ENCODE measurements at regions not wholly inside any gene's neighbourhood (a gene's known extent, or its start where the extent isn't known, plus 50 kb on each side); places are given as distances from the start of the nearest gene placed in this dataset.

GRCh38 chr10:8568401-8568800 is 513.9 kb downstream of the GATA3 start:
- no peak overlapping the region for H3K4me3 ChIP-seq
- H3K27me3 ChIP-seq (ENCODE audit: low read depth): no peaks in the 10 kb centered on the region
- TF ChIP-seq, protein P1, sequence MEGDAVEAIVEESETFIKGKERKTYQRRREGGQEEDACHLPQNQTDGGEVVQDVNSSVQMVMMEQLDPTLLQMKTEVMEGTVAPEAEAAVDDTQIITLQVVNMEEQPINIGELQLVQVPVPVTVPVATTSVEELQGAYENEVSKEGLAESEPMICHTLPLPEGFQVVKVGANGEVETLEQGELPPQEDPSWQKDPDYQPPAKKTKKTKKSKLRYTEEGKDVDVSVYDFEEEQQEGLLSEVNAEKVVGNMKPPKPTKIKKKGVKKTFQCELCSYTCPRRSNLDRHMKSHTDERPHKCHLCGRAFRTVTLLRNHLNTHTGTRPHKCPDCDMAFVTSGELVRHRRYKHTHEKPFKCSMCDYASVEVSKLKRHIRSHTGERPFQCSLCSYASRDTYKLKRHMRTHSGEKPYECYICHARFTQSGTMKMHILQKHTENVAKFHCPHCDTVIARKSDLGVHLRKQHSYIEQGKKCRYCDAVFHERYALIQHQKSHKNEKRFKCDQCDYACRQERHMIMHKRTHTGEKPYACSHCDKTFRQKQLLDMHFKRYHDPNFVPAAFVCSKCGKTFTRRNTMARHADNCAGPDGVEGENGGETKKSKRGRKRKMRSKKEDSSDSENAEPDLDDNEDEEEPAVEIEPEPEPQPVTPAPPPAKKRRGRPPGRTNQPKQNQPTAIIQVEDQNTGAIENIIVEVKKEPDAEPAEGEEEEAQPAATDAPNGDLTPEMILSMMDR (IDR thresholded peaks at IDR 0.05): no peak
- H3K4me1 ChIP-seq: no peaks in the 10 kb centered on the region
- intact Hi-C loops (cut with DNase I): no loop called here
- ATAC-seq: no peak
- no peaks in the 10 kb centered on the region for H3K36me3 ChIP-seq
- DNase-seq: no peak
- H3K27ac ChIP-seq: no peak overlapping the region
- no peaks in the 10 kb centered on the region for H3K9me3 ChIP-seq

DNA sequence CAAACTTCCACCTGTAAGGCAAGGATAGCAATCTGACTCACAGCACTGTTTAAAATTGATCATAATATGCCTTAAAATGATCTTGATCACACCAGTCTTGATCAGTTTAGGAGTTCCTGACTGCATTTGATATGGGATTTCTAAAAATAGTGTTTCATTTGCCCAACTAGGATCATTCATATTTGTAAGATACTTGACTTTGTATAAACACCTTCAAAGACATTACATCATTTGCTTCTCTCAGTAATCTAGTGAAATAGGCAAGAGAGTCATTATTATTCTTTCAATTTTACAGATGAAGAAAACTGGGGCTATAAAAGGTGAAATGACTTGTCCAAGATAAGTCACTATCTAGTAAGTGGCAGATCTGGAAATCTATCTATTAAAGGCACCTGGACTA is 521.1 kb downstream of the GATA3 start:
- TF ChIP-seq, protein P1 (IDR thresholded peaks at IDR 0.05): no peak
- intact Hi-C loops (cut with DNase I): no loop called here
- Histone ChIP-seq H3K9me3 (no peaks in the 10 kb centered on the region), H3K4me1 (no peaks in the 10 kb centered on the region), H3K27ac (no peak overlapping the region), H3K27me3 (ENCODE audit: low read depth) (no peaks in the 10 kb centered on the region), H3K4me3 (no peak overlapping the region), H3K36me3 (no peaks in the 10 kb centered on the region)
- no peak for DNase-seq
- ATAC-seq: no peak

DNA sequence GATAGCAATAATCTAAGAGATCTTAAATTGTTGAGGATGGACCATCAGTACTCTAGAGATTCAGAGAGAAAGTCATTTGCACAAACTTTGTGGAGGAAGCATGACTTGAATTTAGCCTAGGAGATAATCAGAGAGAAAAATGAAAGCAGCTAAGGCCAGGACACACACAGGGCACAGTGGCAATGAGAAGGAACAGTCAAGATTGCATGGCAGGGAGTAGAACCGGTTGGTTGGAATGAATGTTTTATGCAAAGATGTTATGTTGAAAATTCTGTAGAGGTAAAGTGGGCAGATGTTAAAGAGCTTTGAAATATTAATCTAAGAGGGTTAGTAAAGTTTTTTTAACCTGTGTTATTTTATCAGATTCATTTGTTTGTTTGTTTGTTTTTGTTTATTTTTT is 521.8 kb downstream of the GATA3 start:
- ATAC-seq (no peak), DNase-seq (no peak)
- Histone ChIP-seq H3K9me3 (no peaks in the 10 kb centered on the region), H3K4me3 (no peak overlapping the region), H3K27me3 (ENCODE audit: low read depth) (no peaks in the 10 kb centered on the region), H3K4me1 (no peaks in the 10 kb centered on the region), H3K27ac (no peak overlapping the region), H3K36me3 (no peaks in the 10 kb centered on the region)
- intact Hi-C loops (cut with DNase I): no loop called here
- TF ChIP-seq, protein P1 (IDR thresholded peaks at IDR 0.05): no peak

DNA sequence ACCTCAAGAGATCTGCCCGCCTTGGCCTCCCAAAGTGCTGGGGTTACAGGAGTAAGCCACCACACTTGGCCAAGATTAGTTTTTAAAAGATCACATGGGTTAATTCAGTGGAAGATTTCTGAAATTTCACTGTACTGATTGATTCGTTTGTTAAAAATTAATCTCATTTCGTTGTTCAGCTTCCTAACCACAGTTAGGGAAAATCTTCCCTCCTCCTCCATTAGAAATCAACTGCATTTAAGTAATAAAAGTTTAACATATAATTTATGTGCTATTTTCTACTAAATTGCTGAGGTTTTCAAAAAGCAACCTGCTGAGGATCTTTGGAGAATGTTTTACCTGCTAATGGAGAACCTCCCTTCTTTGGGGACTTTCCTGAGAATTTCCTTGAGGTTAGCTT is 522.4 kb downstream of the GATA3 start:
- Histone ChIP-seq H3K4me3 (no peak overlapping the region), H3K27me3 (ENCODE audit: low read depth) (no peaks in the 10 kb centered on the region), H3K27ac (no peak overlapping the region), H3K4me1 (no peaks in the 10 kb centered on the region), H3K36me3 (no peaks in the 10 kb centered on the region), H3K9me3 (no peaks in the 10 kb centered on the region)
- ATAC-seq (no peak), DNase-seq (no peak)
- TF ChIP-seq, protein P1 (IDR thresholded peaks at IDR 0.05): no peak
- intact Hi-C loops (cut with DNase I): no loop called here

DNA sequence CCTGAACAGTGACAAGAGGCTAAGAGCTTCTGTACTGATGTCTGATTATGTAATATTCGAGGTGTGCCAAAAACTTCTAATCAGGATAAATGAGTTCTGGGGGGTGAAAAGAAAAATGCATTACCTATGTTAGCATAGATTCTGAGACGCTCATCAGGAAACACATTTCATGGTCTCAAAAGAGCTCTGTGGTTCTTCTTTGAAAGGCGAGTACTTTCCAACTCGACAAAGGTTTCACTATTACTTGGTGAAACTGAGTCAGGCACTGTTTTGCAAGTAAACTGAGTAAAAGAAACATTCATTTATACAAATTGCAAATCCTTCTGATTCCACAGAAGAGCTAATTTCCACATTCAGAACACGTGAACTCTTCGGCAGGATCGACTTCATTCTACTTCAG is 523.2 kb downstream of the GATA3 start:
- H3K27me3 ChIP-seq (ENCODE audit: low read depth): no peaks in the 10 kb centered on the region
- no peak for DNase-seq
- H3K36me3 ChIP-seq: no peaks in the 10 kb centered on the region
- intact Hi-C loops (cut with DNase I): no loop called here
- no peak overlapping the region for H3K27ac ChIP-seq
- no peaks in the 10 kb centered on the region for H3K9me3 ChIP-seq
- ATAC-seq: no peak
- no peak overlapping the region for H3K4me3 ChIP-seq
- TF ChIP-seq, protein P1 (IDR thresholded peaks at IDR 0.05): no peak
- H3K4me1 ChIP-seq: no peaks in the 10 kb centered on the region
